SK-N-SH treated with all-trans-retinoic acid at 6 μM for 48 hours (cell line): ENCODE measurements at regions not wholly inside any gene's neighbourhood (a gene's known extent, or its start where the extent isn't known, plus 50 kb on each side); places are given as distances from the start of the nearest gene placed in this dataset.

Experiments used
- ATAC-seq: fragments of 200-7000 bp; cut with Tn5 transposase; 3 replicates; pipeline ENCODE4 v1.9.1; 2020; ENCODE audit warnings: mild to moderate bottlenecking, moderate library complexity
- ARNTL ChIP-seq: fragments of 450-650 bp; formaldehyde crosslinking; IDR thresholded peaks from 2 replicates; pipeline ENCODE4 v1.5.0; 2020; ENCODE audit warnings: low read depth, mild to moderate bottlenecking, moderate library complexity, borderline replicate concordance
- BACH2 ChIP-seq: fragments of 250-450 bp; sonication (Bioruptor Pico); IDR thresholded peaks from 2 replicates; pipeline ENCODE4 v1.9.0; 2021; ENCODE audit warnings: mild to moderate bottlenecking, borderline replicate concordance
- CSDC2 ChIP-seq: fragments of 250-450 bp; sonication (Bioruptor Pico); IDR thresholded peaks from 2 replicates; pipeline ENCODE4 v1.5.0; 2020; ENCODE audit warnings: mild to moderate bottlenecking, moderate library complexity
- ESRRG ChIP-seq: fragments of 250-450 bp; sonication (Bioruptor Pico); IDR thresholded peaks from 2 replicates; pipeline ENCODE4 v1.6.1; 2021; ENCODE audit warnings: mild to moderate bottlenecking
- GLIS3 ChIP-seq: fragments of 250-450 bp; sonication (Bioruptor Pico); IDR thresholded peaks from 2 replicates; pipeline ENCODE4 v1.5.0; 2020; ENCODE audit warnings: mild to moderate bottlenecking, moderate library complexity
- ISL1 ChIP-seq: fragments of 250-450 bp; sonication (Bioruptor Pico); IDR thresholded peaks from 2 replicates; pipeline ENCODE4 v2.1.2; 2022; ENCODE audit warnings: mild to moderate bottlenecking, moderate library complexity
- OSR1 ChIP-seq: fragments of 250-450 bp; sonication (Bioruptor Pico); IDR thresholded peaks from 2 replicates; pipeline ENCODE4 v1.8.0; 2022; ENCODE audit warnings: moderate library complexity, mild to moderate bottlenecking, inconsistent platforms
- PPARA ChIP-seq: fragments of 250-450 bp; sonication (Bioruptor Pico); IDR thresholded peaks from 2 replicates; pipeline ENCODE4 v1.5.0; 2020; ENCODE audit warnings: mild to moderate bottlenecking, borderline replicate concordance
- RARB ChIP-seq: fragments of 250-450 bp; sonication (Bioruptor Pico); IDR thresholded peaks from 2 replicates; pipeline ENCODE4 v1.8.0; 2021; ENCODE audit warnings: mild to moderate bottlenecking, moderate library complexity
- SNAI2 ChIP-seq: fragments of 250-450 bp; sonication (Bioruptor Pico); IDR thresholded peaks from 2 replicates; pipeline ENCODE4 v1.5.0; 2020; ENCODE audit warnings: mild to moderate bottlenecking, moderate library complexity
- TCF4 ChIP-seq: fragments of 250-450 bp; sonication (Bioruptor Pico); IDR thresholded peaks from 2 replicates; pipeline ENCODE4 v1.8.0; 2021; ENCODE audit warnings: mild to moderate bottlenecking, moderate library complexity, borderline replicate concordance
- TOX ChIP-seq: fragments of 250-450 bp; sonication (Bioruptor Pico); IDR thresholded peaks from 2 replicates; pipeline ENCODE4 v1.8.0; 2021; ENCODE audit warnings: mild to moderate bottlenecking, moderate library complexity, borderline replicate concordance
- ZC3H10 ChIP-seq: fragments of 250-450 bp; sonication (Bioruptor Pico); IDR thresholded peaks from 2 replicates; pipeline ENCODE4 v1.5.1; 2021; ENCODE audit warnings: mild to moderate bottlenecking, moderate library complexity
- ZFP3 ChIP-seq: fragments of 250-450 bp; sonication (Bioruptor Pico); IDR thresholded peaks from 2 replicates; pipeline ENCODE4 v1.5.0; 2020; ENCODE audit warnings: mild to moderate bottlenecking, moderate library complexity
- ZFP30 ChIP-seq: fragments of 450-650 bp; formaldehyde crosslinking; IDR thresholded peaks from 2 replicates; pipeline ENCODE4 v1.5.0; 2022; ENCODE audit warnings: mild to moderate bottlenecking, moderate library complexity
- ZNF70 ChIP-seq: fragments of 450-650 bp; formaldehyde crosslinking; IDR thresholded peaks from 2 replicates; pipeline ENCODE4 v1.5.0; 2020; ENCODE audit warnings: mild to moderate bottlenecking, moderate library complexity
- ZNF8 ChIP-seq: fragments of 450-650 bp; formaldehyde crosslinking; IDR thresholded peaks from 2 replicates; pipeline ENCODE4 v1.5.0; 2020; ENCODE audit warnings: mild to moderate bottlenecking, moderate library complexity
- TF ChIP-seq, protein P1 (sequence below): fragments of 250-450 bp; sonication (Bioruptor Pico); IDR thresholded peaks from 2 replicates; pipeline ENCODE4 v1.5.1; 2021; ENCODE audit warnings: mild to moderate bottlenecking, moderate library complexity
- TF ChIP-seq, protein P2 (sequence below): fragments of 250-450 bp; sonication (Bioruptor Pico); IDR thresholded peaks from 2 replicates; pipeline ENCODE4 v1.8.0; 2021; ENCODE audit warnings: low read depth, mild to moderate bottlenecking, moderate library complexity, borderline replicate concordance
- TF ChIP-seq, protein P3 (sequence below): fragments of 250-450 bp; sonication (Bioruptor Pico); IDR thresholded peaks from 2 replicates; pipeline ENCODE4 v1.5.0; 2020; ENCODE audit warnings: mild to moderate bottlenecking, moderate library complexity
- TF ChIP-seq, protein P4 (sequence below): fragments of 250-450 bp; sonication (Bioruptor Pico); IDR thresholded peaks from 2 replicates; pipeline ENCODE4 v1.8.0; 2020; ENCODE audit warnings: mild to moderate bottlenecking, moderate library complexity, borderline replicate concordance

DNA sequence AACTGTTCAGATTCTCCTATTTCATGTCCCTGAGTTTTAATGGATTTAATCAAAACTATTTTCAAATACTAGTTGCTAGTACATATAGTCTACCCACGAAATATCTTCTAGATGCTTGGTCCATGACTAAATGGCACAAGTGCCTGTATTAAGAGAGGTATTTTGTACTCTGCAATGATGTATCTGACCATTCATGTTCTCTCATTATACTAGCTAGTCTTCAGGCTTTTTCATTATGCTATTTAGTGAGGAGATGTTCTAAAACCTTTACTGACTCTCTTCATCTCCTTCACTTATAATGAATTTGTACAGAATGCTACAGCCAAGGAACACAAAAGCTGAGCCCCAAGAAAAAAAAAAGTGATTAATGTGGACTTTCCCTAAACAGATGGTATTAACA, 222.5 kb downstream of the AHR start:
- ATAC-seq, result no peak
- TF ChIP-seq, protein P1, sequence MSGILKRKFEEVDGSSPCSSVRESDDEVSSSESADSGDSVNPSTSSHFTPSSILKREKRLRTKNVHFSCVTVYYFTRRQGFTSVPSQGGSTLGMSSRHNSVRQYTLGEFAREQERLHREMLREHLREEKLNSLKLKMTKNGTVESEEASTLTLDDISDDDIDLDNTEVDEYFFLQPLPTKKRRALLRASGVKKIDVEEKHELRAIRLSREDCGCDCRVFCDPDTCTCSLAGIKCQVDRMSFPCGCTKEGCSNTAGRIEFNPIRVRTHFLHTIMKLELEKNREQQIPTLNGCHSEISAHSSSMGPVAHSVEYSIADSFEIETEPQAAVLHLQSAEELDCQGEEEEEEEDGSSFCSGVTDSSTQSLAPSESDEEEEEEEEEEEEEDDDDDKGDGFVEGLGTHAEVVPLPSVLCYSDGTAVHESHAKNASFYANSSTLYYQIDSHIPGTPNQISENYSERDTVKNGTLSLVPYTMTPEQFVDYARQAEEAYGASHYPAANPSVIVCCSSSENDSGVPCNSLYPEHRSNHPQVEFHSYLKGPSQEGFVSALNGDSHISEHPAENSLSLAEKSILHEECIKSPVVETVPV, result no peak
- no peak for TF ChIP-seq PPARA (CRISPR knock-in tag)
- TF ChIP-seq ZC3H10 (CRISPR knock-in tag), result no peak
- TF ChIP-seq, protein P2, sequence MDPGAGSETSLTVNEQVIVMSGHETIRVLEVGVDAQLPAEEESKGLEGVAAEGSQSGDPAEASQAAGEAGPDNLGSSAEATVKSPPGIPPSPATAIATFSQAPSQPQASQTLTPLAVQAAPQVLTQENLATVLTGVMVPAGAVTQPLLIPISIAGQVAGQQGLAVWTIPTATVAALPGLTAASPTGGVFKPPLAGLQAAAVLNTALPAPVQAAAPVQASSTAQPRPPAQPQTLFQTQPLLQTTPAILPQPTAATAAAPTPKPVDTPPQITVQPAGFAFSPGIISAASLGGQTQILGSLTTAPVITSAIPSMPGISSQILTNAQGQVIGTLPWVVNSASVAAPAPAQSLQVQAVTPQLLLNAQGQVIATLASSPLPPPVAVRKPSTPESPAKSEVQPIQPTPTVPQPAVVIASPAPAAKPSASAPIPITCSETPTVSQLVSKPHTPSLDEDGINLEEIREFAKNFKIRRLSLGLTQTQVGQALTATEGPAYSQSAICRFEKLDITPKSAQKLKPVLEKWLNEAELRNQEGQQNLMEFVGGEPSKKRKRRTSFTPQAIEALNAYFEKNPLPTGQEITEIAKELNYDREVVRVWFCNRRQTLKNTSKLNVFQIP, result no peak
- no peak for TF ChIP-seq SNAI2
- TF ChIP-seq, protein P3, sequence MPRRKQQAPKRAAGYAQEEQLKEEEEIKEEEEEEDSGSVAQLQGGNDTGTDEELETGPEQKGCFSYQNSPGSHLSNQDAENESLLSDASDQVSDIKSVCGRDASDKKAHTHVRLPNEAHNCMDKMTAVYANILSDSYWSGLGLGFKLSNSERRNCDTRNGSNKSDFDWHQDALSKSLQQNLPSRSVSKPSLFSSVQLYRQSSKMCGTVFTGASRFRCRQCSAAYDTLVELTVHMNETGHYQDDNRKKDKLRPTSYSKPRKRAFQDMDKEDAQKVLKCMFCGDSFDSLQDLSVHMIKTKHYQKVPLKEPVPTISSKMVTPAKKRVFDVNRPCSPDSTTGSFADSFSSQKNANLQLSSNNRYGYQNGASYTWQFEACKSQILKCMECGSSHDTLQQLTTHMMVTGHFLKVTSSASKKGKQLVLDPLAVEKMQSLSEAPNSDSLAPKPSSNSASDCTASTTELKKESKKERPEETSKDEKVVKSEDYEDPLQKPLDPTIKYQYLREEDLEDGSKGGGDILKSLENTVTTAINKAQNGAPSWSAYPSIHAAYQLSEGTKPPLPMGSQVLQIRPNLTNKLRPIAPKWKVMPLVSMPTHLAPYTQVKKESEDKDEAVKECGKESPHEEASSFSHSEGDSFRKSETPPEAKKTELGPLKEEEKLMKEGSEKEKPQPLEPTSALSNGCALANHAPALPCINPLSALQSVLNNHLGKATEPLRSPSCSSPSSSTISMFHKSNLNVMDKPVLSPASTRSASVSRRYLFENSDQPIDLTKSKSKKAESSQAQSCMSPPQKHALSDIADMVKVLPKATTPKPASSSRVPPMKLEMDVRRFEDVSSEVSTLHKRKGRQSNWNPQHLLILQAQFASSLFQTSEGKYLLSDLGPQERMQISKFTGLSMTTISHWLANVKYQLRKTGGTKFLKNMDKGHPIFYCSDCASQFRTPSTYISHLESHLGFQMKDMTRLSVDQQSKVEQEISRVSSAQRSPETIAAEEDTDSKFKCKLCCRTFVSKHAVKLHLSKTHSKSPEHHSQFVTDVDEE, result no peak

DNA sequence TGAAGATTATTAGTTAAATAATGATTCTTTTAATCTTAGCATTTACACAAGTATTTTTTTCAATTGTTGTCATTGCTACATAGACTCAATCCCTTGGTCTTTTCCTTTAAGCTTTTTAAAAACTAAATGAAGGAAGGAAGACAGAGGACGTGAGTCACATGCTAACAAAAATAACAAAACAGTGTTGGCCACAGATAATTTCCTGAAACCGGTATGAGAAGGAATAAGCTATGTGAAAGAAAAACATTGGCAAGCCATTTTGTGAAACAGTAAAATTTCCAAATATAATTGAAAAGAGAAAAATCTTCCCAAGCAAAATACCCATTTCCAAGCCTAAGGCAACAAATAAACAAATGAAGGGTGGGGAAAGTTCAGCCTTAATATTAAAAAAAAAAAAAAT, 223.0 kb downstream of the AHR start:
- TF ChIP-seq ZNF70, result no peak
- no peak for TF ChIP-seq CSDC2 (CRISPR knock-in tag)
- TF ChIP-seq PPARA (CRISPR knock-in tag), result no peak
- TF ChIP-seq ZFP30 (CRISPR knock-in tag), result no peak
- no peak for TF ChIP-seq ZFP3 (CRISPR knock-in tag)
- TF ChIP-seq ARNTL (CRISPR knock-in tag), result no peak
- TF ChIP-seq, protein P4, sequence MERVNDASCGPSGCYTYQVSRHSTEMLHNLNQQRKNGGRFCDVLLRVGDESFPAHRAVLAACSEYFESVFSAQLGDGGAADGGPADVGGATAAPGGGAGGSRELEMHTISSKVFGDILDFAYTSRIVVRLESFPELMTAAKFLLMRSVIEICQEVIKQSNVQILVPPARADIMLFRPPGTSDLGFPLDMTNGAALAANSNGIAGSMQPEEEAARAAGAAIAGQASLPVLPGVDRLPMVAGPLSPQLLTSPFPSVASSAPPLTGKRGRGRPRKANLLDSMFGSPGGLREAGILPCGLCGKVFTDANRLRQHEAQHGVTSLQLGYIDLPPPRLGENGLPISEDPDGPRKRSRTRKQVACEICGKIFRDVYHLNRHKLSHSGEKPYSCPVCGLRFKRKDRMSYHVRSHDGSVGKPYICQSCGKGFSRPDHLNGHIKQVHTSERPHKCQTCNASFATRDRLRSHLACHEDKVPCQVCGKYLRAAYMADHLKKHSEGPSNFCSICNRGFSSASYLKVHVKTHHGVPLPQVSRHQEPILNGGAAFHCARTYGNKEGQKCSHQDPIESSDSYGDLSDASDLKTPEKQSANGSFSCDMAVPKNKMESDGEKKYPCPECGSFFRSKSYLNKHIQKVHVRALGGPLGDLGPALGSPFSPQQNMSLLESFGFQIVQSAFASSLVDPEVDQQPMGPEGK (CRISPR knock-in tag), result no peak
- TF ChIP-seq ZNF8, result no peak
- no peak for TF ChIP-seq SNAI2
- no peak for TF ChIP-seq ISL1 (CRISPR knock-in tag)
- no peak for TF ChIP-seq ESRRG
- TF ChIP-seq, all 23 proteins: peak for 0
- no peak for ATAC-seq

DNA sequence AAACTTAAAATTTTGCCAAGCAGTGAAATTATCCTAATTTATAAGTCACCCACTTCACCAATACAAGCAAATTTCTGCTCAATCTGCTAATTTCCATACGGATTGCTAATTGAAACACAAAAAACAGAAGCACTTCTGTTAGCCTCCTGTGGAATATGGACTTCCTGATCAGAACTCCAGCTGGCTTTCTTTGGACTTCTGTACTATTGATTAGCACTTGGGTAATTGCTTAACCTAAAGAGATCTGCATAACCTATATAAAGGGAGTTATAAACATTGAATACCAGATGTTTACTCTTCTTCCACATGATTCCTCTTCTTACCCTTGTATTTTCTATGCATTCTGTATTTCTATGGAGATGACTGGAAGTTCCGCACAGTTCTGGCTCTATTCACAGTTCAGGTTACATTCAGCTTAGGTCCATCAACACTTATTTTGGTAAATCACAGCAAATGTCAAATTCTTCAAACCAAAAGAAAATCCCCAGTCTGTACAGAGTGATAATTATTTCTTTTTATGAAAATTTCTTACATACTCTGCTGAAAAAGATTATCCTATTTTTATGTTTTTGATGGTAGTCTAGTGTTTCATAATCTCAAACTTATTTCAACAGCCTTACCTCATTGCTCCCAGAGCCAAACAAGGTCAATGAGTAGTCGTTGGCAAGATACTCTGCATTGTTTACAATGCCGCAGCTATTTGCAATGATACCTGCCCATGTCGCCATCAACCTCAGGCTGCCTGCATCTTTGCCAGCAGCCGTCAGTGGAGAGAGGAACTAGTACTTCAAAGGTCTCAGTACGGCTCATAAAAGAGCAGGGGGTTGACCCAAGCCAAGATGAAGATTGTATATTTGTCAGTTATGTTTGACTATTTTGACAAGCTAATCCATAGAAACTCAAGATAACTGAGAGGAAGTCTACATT, 225.6 kb downstream of the AHR start:
- ATAC-seq, result no peak
- TF ChIP-seq BACH2, result no peak
- TF ChIP-seq TOX (CRISPR knock-in tag), result no peak
- TF ChIP-seq RARB (CRISPR knock-in tag), result no peak
- no peak for TF ChIP-seq GLIS3 (CRISPR knock-in tag)

DNA sequence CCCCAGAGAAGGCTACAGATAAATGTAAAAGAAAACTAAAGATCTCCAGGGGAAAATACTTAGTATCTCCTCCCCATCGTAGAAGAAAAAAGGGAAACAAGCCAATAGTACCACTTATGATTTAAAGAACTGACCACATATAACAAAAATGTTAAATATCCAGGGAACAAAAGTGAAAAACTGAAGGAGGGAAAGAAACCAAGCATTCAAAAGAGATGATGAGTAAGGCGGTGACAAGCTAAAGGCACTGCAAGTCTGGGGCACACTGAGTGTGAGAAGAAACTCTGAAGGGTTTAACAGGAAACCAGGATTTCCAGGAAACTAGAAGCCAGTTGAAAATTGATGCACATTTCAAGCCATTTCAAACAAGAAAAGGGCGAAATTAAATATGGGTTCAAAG, 226.3 kb downstream of the AHR start:
- no peak for ATAC-seq

More for the DNA sequence above, 226.3 kb downstream of the AHR start:
- TF ChIP-seq ZFP30 (CRISPR knock-in tag), result no peak
- TF ChIP-seq CSDC2 (CRISPR knock-in tag), result no peak
- no peak for TF ChIP-seq SNAI2
- no peak for TF ChIP-seq ZNF70
- TF ChIP-seq PPARA (CRISPR knock-in tag), result no peak
- TF ChIP-seq, protein P2, result no peak
- TF ChIP-seq, protein P4 (CRISPR knock-in tag), result no peak
- TF ChIP-seq ZNF8, result no peak
- no peak for TF ChIP-seq TOX (CRISPR knock-in tag)
- TF ChIP-seq ZC3H10 (CRISPR knock-in tag), result no peak
- TF ChIP-seq ZFP3 (CRISPR knock-in tag), result no peak
- no peak for TF ChIP-seq TCF4 (CRISPR knock-in tag)
- TF ChIP-seq ISL1 (CRISPR knock-in tag), result no peak
- TF ChIP-seq OSR1, result no peak
- TF ChIP-seq ARNTL (CRISPR knock-in tag), result no peak
